GM19240 (cell line): ENCODE measurements at regions not wholly inside any gene's neighbourhood (a gene's known extent, or its start where the extent isn't known, plus 50 kb on each side); places are given as distances from the start of the nearest gene placed in this dataset.

Source experiments
- DNase-seq: peaks from one replicate; pipeline ENCODE4 v3.0.0; 2011; ENCODE audit warnings: low spot score; ENCODE audit not compliant: insufficient read length

- no peak for DNase-seq
Observed at GRCh38 chr22:27552863-27553262, 248.7 kb downstream of the MN1 start.

DNA sequence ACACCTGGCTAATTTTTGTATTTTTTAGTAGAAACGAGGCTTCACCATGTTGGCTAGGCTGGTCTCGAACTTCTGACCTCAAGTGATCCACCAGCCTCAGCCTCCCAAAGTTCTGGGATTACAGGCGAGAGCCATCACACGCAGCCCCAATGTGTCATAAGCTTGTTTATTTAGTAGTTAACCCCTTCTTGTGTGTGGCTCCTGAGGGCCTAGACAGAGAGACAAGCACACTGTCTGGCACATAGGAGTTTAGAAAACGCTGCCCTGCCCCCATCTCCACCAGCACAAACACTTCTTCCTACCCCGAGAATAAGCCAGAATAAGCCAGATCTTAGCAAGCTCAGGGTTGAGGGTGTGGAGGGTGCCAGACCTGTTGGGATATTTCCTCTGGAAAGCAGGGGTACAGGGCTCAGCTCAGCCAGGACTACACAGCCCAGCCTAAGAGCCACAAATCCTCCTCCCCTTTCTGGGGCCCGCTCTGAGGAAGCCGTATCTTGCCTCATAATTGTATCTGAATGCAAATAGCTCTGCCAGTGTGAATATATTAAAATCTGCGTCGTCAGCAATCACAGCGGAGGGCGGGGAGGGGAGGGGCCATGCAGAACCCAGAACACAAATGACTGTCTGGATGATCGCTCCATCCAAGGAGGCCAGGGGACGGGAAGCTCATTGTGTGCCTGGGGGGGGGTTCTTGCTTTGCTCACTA, 247.3 kb downstream of the MN1 start:
- DNase-seq: no peak

DNA sequence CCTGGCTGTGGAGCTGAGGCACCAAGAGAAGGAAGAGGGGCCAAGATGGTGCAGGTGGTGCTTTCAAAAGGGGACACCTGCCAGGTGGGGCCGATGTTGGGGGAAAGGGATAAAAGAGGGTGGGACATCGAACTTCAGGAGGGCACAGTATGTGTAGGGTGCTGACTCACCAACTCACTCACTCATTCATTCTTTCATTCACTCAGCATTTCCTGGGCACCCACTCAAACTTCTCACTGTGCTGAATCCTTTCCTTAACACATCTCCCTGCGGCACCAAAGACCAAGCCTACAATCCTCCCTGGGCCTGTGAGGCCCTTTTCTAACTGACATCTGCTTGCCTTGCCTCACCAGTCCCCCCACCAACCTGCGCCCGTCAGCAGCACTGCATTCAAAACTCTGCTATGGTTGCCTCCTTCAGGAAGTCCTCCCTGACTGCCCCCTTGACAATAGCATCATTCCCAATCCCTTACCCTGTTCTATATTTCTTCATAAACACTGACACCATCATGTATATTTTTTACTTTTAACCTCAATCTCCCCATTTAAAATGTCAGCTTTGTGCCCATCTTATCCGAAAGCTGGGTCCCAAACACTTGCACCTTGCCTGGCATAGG, 246.6 kb downstream of the MN1 start:
- no peak for DNase-seq

DNA sequence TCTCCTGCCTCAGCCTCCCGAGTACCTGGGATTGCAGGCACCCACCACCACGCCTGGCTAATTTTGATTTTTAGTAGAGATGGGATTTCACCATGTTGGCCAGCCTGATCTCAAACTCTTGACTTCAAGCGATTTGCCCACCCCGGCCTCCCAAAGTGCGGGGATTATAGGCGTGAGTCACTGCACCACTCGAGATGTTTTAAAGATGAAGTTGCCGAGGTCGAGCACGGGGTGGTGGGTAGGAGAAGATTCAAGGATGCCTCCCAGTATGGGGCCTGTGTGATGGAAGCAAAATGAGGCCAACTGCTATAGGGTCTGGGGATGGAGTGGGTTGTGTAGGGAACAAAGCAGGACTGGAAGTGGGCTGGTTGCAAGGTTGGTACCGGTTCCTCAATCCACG, 245.2 kb downstream of the MN1 start:
- no peak for DNase-seq

GRCh38 chr22:27557286-27558008, 244.1 kb downstream of the MN1 start:
- no peak for DNase-seq

DNA sequence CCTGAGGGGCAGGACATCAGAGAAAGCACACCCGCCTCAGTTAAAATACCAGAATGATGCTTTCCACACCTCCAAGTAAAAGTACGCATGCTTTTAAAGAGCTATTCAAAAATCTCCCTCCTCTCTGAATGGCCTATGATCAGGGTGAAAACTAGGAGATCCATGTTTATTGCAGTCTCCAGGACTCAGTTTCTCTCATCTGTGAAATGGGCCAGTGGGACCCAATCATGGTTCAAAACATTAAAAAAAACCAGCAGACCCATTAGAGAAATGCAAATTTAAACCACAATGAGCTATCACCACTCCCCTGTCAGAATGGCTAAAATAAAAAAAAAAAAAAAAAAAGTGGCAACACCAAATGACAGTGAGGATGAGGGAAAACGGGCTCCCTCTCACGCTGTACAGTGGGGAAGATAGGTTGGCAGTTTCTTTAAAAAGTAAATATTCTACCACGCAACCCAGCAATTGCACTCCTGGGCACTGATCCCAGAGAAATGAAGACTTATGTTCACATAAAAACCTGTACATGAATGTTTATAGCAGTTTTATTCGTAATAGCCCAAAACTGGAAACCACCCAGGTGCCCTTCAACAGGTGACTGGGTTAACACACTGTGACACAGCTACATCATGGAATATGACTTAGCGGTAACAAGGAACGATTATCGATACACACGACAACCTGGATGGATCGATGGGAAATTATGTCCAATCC, 242.7 kb downstream of the MN1 start:
- no peak for DNase-seq

GRCh38 chr22:27560781-27561180, 240.8 kb downstream of the MN1 start:
- no peak for DNase-seq

DNA sequence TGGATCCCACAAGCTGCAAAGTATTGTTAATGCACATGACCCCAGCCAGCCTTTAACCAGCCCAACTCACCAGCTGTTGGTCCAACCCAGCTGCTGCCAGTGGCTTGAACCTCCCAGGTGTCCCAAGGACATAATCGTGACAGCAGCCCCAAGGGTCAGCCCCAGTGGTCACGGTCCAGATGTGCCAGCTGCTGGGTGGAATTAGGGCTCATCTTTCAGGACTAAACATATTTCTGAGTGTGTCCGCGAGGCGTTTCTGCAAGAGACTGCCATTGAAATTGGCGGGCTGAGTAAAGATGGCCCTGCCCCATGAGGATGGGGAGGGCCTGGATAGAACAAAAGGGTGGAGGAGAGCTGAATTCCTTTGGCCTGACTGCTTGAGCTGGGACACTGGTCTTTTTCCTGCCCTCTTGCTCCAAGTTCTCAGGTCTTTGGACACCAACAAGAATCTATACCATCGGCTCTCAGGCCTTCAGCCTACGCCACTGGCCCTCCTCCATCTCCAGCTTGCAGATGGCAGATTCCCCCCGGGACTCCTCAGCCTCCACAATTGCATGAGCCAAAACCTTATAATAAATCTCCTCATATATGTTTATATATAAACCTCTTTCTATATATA, 240.2 kb downstream of the MN1 start:
- no peak for DNase-seq

DNA sequence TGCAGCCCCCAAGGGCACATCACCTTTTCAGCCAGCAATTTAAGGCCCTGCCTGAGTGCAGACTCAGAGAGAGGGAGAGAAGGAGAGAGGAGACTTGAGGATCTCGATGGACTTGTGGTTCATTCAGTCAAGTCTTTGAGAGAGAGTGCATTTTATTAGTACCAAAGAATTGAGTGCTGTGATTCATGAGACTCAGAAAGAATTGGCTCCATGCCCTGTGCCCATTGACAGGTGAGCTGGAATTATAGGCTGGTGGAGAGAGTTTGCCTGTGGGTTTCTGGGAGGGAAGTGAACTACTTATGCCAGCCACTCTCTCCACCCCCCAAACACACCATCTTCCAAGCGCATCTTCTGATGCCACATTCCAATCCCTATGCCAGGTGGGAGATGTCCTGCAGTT, 236.8 kb downstream of the MN1 start:
- DNase-seq: no peak

DNA sequence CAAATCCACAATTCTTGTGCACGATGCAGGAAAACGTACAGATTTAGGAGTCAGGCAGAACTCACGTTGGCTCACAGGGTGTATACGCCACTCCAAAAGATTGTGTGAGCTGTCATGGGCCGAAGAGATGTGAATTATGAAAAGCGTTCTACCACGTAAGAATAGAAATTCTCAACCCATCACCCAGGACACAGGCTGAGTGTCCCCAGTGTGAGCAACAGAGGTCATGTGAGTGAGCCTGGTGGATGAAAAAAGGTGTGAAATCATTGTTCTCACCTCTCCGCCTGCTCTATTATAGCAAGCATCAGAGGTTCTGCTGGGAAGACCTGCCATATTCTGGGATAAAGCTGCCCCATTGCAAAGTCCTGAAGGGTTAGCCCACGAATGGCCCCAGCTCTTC, 235.0 kb downstream of the MN1 start:
- no peak for DNase-seq

DNA sequence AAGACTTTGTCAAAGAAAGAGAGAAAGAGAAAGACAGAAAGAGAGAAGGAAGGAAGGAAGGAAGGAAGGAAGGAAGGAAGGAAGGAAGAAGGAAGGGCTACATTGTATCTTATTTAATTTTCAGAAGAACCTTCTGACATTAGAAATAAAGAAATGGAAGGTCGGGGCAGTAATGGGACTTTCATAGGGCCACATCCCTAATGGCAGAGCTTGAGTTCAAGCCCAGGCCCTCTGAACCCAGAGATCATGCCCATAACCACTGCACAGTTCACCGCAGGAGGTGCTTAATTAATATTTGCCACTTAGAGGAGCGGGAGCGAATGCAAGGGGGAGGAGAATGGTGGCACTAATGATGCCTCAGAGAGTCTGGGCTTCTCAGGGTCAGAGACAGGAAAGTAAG, 233.3 kb downstream of the MN1 start:
- DNase-seq: no peak

DNA sequence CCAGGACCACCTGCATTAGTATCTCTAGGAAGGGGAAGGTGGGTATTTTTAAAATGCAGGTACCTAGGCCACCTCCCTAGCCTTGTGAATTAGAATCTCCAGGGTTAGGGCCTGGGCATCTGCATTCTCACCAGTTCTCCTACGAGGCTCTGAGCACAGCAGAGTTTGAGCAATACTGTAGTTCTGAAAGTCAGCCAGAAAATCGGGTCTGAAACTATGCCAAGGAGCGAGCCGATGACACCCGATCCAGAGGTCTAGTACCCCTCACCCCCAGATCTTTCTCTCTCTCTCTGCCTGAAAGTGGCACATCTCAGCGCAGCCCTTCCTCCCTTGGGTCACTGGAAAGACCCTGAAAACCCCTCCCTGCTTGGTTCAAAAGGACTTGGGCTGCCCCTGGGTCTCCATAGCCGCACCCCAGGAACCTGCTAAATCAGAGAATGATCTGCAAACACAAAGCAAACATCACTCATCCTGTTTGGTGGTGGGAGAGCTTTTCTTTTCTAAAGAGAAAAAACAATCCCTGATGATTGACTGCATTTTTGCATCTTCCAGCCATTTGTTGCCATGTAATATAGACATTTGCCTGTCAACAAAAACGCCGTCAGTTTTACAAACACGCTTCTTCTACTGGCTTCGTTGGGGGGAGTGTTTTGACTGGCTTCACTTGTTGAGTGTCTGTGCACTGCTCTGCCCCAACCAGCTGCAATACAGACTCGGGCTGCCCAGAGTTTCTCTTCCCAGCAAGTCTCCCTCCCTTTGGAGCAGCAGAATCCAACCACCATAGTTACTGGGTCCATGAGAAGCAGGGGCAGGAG, 229.9 kb downstream of the MN1 start:
- DNase-seq: no peak

DNA sequence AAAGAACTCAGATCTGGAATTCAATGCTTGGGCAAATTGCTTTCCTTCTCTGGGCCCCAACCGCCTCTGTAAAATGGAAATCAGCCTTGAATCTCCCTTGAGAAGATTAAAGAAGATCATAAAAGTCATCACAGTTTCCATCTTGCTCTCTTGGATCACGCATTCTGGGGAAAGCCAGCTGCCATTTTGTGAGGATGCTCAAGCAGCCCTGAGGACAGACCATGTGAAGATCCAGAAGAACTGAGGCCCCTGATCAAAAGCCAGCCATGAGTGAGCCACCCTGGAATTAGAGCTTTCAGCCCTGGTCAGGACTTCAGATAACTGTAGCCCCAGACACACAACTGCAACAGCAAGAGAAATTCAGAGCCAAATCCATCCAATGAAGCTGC, 229.3 kb downstream of the MN1 start:
- no peak for DNase-seq

DNA sequence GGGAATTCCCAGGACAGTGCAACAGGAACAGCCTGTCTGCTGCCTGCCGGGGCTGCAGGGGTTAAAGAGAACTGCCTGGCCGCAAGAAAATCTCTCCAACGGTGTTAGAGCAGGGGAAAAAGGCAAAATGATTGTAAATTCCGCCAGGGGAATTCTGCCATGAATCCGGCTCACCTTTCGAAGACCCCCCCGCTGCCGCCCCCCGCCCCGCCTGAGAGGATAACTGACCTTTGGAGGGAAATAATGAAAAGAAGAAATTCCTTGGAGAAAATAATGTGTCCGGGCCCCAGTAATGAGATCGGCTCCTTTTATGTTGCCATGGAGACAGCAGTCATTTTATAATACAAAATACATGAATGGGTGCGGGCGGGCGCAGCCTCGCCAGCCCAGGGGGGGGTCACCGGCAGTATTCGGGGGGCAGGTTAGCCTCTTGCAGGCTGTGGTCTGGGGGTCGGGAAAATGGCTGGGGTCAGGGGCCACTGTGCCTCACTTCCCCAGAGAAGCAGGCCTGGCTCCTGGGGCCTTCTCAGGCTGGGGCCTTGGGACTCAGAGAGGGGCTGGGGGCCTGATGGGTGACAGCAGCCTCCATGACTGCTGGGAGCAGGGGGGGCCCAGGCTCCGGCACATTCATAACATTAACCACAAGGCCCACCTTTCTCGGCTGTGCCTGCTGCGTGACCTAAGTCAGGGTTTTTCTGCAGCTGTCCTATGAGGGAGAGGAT, 228.1 kb downstream of the MN1 start:
- DNase-seq: no peak

- DNase-seq: no peak
Observed at GRCh38 chr22:27574002-27574366, 227.6 kb downstream of the MN1 start.

- no peak for DNase-seq
Observed at GRCh38 chr22:27574651-27575050, 226.9 kb downstream of the MN1 start.

GRCh38 chr22:27575348-27575747, 226.2 kb downstream of the MN1 start:
- DNase-seq: no peak

DNA sequence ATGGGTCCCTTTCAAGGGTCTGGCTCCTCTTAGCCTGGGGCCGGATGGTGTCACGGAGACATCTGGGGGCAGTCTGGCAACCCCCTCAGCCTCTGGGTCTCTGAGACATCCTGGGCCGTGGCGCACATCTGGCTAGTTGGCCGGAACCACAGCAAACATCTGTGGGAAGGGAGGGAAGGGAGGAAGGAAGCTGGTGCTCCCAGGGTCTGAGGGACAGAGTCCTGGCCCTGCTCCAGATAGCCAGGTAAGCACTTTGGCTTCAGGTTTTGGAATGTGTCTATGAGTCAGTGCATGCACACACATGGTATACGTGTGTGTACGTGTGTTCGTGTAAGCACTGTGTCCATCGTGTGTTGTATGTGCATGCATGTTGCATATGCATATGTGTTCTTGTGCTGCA, 225.1 kb downstream of the MN1 start:
- no peak for DNase-seq

DNA sequence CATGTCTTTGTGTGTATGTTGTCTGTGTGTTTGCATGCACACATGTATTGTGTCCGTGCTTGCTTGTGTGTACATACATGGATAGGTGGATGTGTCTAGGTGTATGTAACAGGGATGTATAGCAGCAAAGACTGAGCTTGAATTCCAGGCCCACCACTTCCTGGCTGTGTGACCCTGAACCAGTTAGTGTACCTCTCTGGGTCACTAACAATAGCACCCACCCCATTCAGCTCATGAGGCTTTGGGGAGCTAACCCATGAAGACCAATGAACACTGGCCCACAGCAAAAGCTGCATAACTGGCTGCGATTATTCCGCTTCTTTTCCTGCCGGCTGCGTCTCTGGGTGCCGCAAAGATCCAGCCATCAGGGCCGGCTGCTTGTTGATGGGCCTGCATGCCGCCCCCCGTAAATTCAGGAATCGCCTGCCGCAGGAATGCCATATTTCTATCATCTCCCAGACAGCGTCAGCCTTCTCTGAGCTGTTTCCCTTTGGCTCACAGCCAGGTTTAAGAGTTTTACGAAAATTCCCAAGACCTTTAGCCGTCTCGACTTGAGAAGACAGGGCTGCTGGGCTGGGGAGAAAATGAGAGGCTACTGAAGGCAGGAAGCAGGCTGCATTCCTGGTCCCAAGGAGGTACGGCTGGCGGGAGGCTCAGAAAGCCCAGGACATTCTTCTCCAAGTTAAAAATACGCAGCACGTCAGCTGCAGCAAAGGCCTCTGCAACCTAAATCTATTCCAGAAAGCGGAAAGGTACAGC, 224.6 kb downstream of the MN1 start:
- no peak for DNase-seq

DNA sequence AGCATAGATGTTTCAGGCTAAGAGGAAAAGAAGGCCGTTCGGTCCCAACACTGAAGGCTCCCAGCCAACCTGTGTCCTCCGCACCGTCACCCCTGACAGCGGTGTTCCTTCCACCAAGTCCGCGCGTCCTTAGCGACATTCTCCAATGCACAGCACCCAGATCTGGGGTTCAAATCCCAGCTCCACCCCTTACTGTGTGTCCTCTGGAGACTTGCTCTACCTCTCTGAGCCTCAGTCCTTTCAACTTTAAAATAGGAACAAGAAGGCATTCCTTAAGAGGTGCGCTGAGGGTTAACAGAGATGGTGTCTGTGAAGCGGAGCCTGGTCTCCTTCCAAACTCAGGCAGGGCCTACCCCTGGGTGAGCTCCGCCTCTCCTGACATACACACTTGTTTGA, 224.0 kb downstream of the MN1 start:
- no peak for DNase-seq
